Mucosa of gallbladder (tissue), 1 donor: ENCODE measurements at regions not wholly inside any gene's neighbourhood (a gene's known extent, or its start where the extent isn't known, plus 50 kb on each side); places are given as distances from the start of the nearest gene placed in this dataset.
A peak's percentile ranks its signal among the peaks of the same experiment; 100 is the strongest.

ENCODE experiments used
- DNase-seq: peaks from one replicate; pipeline ENCODE4 v3.0.0-alpha.2; 2020; ENCODE audit warnings: low spot score
- donor health status: DM: no; HTN: no; CAD: no.

DNA sequence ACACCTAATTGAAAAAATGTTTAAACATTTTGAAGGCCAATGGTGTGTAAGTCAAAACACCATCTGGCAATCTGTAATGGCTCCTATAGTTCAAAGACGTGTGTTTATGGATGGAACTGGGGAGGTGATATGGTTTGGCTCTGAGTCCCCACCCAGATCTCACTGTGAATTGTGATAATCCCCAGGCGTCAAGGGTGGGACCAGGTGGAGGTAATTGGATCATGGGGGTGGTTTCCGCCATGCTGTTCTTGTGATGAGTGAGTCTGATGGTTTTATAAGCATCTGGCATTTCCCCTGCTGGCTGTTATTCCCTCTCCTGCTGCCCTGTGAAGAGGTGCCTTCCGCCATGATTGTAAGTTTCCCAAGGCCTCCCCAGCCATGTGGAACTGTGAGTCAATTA is 52.2 kb downstream of the ADRA2C start:
- no peak for DNase-seq

DNA sequence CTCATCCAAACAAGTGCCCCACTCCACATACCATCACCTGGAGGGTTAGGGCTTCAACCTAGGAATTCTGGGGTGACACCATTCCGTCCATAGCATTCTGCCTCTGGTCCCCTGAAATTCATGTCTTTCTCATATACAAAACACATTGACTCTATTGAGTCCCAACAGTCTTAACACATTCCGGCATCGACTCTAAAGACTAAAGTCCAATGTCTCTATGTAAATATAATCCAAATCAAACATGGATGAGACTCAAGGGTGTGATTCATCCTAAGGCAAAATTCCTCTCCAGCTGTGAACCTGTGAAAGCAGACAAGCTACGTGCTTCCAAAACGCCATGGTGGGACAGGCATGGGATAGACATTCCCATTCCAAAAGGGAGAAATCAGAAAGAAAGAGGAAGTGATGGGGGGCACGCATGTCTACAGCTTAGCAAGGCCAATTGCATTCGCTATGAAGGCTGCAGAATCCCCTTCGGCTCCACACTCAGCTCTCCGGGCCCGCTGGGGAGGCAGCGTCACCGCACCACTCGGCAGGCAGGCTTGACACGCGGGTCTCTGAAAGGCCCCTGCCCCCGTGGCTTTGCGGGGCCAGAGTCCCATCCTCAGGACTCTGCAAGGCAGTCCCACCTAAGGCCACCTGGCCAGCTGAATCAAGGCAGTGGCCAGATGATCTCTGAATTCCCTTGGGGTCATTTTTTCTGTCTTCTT is 53.2 kb downstream of the ADRA2C start:
- no peak for DNase-seq

DNA sequence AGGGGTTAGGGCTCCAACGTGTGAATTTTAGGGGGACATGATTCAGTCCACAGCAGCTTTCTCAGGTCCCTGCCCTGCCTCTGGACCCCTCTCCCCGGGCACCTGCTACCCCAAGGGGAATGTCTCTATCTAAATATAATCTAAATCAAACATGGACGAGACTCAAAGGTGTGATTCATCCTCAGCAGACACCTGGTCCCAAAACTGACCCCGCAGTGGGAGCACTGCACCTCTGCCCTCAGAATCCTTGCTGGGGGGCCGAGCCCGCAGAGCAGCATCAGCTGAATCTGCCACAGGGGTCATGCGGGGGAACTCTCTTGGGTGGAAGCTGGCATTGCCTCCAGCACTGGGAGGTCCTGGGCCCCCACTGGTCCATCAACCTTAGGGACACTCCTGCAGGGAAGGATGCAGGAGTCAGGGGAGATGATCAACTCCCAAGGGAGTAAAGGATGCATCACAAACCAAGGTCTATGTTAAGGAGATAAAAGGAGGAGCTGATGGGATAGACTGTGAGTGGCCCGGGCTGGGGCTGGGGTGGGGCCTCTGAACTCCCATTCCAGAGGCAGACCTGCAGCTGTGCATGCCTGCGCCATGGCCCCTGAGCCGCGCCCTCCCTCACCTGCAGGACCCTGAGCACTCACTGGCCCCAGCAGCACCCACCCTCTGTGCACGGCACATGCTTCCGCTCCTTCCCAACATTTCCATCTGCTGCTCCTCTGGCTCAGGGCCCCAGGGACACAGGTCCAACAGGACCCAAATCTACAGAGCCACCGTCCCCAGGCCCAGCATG is 54.0 kb downstream of the ADRA2C start:
- DNase-seq = no peak

DNA sequence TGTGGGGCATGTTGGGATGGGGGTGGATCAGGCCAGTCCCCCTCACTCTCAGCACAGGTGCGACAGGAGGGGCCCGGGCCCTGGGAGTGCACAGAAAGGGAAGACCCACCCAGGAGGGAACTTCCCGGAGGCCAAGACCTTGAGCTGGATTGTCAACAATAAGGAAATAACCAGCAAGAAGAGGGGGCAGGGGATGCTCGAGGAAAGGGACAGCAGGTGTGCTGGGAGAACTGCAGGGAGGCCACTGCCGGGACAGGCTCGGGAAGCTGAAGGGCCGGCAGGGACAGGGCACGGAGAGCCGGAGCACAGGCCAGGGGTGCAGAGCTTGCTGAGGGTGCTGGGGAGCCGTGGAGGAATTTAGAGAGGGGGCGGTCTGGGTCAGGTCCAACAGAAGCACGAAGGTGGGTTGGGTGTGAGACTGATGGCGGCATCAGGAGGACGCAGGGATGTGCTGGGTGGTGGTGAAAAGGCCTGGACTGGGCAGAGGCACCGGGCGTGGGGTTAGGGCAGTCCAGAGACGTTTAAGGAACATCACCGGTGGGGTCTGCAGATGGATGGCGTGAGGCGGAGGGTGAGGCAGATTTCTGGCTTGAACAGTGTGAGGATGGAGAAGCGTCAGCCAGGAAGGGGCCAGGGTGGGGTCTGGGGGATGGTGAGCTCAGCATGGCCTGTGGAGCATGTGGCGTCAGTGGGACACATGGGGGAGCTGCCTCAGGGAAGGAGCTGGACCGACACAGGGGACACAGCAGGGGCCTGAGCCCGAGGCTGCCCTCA is 54.8 kb downstream of the ADRA2C start:
- no peak for DNase-seq

DNA sequence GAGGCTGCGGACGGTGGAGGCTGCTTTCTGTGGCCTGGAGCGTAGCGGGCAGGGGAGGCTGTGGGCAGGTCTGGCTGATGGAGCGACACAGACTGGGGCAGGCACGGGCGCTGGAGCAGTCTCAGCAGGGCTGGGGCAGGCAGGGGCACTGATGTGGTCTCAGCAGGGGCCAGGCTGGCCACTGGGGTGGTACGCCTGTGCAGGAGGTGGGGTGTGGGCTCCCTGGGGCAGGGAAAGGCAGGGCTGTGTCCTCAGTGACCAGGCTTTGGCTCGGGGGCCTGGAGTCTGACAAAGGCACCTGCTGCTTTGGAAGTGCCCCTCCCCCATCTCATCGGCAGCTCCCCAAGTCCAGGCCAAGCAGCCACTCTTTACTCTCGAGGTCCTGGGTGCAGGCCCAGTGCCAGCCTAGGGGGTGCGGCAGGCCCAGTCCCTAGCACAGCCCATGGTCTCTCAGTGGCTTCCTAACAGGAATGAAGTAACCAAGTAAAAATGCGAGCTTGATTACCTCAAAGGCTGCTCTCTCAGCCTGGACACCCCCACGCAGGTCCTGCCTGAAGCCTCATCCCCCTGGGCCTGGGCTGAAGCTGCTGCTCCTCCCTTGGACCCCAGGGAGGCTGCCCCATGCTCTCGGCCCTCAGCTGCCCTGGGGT is 55.5 kb downstream of the ADRA2C start:
- DNase-seq = no peak

DNA sequence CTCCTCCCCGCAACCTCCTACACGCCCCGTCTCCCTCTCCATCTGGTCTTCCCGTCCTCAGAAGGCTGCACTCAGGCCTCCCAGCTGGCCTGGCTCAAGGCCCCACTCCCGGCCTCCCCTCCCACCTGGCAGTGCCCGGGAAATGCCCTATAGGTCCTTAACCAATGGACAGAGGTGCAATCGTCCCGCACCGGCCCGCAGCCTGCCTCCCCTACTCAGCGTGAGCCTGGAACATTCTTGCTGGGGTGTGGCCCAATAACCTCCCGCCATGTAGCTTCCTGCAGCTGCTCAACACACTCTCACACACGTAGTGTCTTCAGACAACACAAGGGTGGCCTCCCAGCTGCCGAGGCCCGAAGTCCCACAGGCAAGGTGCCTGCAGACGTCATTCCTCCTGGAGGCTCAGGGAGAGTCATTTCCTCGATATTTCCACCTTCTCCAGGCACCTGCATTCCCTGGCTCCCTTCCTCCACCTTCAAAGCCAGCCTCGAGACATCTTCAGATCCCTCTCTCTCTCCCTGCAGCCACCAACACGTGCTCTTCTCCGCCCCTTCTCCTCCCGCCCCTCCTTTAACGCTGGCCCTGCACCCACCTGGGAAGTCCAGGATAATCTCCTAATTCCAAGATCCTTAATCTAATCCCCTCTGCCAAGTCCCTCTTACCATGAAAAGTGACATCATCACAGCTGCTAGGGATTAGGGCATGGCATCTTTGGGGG is 56.2 kb downstream of the ADRA2C start:
- peak; percentile 49 for DNase-seq

GRCh38 chr4:3823496-3824341 is 57.5 kb downstream of the ADRA2C start:
- DNase-seq = no peak

GRCh38 chr4:3824521-3825270 is 58.5 kb downstream of the ADRA2C start:
- no peak for DNase-seq

- DNase-seq = no peak
These were observed 59.3 kb downstream of the ADRA2C start for GRCh38 chr4:3825530-3825929.

GRCh38 chr4:3826247-3827172 is 60.3 kb downstream of the ADRA2C start:
- no peak for DNase-seq

DNA sequence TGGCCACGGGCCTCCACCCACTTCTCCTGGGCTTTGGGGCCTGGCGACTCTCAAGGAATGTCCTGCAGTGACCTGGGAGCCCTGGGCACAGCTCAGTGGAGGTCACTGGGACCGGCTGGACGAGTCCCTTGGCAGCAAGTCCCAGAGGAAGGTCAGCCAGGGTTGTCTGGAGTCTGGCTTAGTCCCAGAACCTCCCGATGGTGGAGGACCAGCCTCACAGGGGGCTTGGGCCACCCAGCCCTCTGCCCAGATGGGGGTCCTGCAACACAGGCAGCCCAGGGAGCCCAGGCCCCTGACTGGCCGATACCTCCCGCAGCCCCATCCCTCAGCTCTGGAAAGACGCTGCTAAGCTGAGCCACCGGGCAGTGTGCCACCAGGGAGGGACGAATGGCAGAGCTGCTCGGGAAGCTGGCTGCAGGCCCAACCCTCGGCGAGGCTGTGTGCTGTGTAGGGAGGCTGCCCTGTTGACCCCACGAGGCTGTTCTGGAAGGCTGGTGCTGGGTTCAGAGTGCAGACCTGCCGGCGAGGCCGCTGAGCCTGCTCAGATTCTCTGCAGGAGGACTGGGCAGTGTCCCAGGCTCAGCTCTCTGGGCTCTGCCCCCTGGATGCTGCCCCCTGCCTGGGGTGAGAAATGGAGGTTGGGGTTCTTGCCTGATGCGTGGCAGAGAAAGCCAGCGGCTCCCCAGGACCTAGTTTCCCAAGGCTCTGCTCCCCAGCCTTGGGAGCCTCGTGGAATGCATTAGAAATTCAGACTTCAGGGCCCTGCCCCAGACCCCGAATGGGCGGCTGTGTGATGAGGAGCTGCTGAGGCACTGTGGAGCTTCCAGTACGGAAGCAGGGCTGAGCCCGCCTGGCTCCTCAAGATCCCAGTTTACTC is 61.7 kb downstream of the ADRA2C start:
- DNase-seq = peak; percentile 93

- no peak for DNase-seq
These were observed 62.4 kb downstream of the ADRA2C start for GRCh38 chr4:3828546-3828945.

DNA sequence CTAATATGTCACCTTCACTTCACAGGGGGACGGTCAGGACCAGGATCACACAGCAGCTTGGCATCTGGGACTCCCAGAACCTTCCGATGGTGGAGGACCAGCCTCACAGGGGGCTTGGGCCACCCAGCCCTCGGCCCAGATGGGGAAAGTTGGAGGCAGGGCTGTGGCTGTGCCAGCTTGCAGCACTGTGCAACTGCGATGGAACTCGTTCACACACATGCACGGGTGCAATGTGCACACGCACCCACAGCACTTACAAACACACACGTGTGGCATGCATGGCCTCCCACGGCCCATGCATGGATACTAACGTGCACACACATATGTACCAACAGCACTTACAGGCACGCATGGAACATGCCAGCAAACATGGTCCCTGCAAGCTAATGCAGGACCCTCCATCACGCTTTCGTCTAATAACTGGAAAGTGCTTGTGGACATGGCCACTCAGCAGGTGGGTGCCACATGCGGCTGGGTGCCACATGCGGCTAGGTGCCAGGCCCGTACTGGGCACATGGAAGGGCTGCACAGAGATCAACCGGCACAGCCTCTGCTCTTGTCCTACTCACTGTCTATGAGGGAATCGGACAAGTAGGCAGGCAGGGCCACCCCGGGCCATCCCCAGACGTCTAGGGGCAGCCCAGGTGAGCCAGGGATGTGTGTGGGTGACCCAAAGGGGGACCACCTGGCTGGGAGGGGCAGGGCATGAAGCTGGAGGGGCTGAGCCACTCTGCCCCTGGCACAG is 63.2 kb downstream of the ADRA2C start:
- no peak for DNase-seq

DNA sequence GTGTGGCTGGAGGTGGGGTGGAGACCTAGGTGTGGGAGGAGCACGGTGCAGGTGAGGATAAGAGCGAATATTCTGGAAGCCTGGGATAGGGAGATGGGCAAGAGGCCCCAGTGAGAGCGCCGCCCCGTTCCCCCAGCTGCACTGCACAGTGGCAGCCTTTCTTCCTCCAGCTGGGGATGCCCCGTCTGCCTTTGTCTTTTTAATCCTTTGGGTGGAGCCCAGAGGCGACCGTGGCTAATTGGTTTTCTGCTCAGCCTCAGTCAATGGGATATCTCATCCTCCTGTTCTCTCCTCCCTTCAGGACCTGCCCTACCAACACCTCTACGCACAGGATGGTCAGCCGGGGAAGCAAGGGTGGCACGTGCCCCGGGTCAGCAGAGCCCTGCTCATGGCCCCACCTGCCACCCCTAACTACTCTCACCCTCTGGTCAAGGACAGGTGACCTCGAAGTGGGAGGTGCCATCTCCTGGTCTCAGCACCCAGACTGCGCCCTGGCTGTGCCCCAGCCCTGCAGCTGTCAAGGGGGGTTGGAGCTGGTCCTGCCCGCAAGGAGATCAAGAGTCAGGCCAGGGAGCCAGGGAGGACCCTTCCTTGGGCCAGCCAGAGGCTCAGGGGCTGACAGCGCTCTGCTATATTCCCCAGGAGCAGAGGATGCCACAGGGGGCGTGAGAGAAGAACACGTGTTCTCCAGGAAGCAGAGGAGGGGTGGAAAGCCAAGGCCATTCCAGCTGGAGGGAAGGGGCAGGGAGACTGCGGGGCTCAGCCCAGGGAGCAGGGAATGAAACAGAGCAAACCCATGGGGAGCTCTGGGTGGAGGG is 64.0 kb downstream of the ADRA2C start:
- no peak for DNase-seq

- no peak for DNase-seq
These were observed 64.8 kb downstream of the ADRA2C start for GRCh38 chr4:3830774-3831528.
